ENCODE measurements at regions not wholly inside any gene's neighbourhood (a gene's known extent, or its start where the extent isn't known, plus 50 kb on each side); places are given as distances from the start of the nearest gene placed in this dataset.

GRCh38 chr7:16299853-16300252, 121.5 kb downstream of the CRPPA start:
- no peaks in the 10 kb centered on the region for H3K27me3 ChIP-seq (ENCODE audit: control insufficient read depth, insufficient read depth, low read length)
- BruUV-seq (replicated peaks) = no TSS peak
- H3K9me3 ChIP-seq (ENCODE audit: control insufficient read depth, insufficient read depth, low read depth, low read length) = no peaks in the 10 kb centered on the region
- CTCF ChIA-PET = no interaction called here
- no peaks in the 10 kb centered on the region for H3K4me1 ChIP-seq (ENCODE audit: control insufficient read depth, insufficient read depth, low read length)
- no peak for ATAC-seq
- intact Hi-C loops (cut with micrococcal nuclease; ENCODE audit: unreplicated experiment) (no loop called here), in situ Hi-C loops (cut with HindIII; ENCODE audit: low pct_unique_long_range_greater_than_20kb, low sequenced_read_pairs) (no loop called here)
- H3K36me3 ChIP-seq (ENCODE audit: control insufficient read depth, insufficient read depth, low read length) = no peaks in the 10 kb centered on the region
- no peak for DNase-seq (ENCODE audit: low read depth, low spot score)
- H3K4me3 ChIP-seq (ENCODE audit: low read depth in 2 of 2, low read length in 2 of 2) = no peak overlapping the region
- TF ChIP-seq POLR2AphosphoS5 (IDR thresholded peaks at IDR 0.05; ENCODE audit: low read depth, low read length) (no peak), CTCF (IDR thresholded peaks at IDR 0.05) (no peak), REST (IDR thresholded peaks at IDR 0.05; ENCODE audit: insufficient read depth in 1 of 2, low read depth in 2 of 2, low read length in 1 of 2) (no peak), SIN3A (IDR thresholded peaks at IDR 0.05; ENCODE audit: borderline replicate concordance, insufficient read depth, low read depth, low read length) (no peak), TCF7L2 (IDR thresholded peaks at IDR 0.05; ENCODE audit: low read depth, low read length) (no peak)
- POLR2A ChIA-PET = no interaction called here
- no peak overlapping the region for H3K27ac ChIP-seq (ENCODE audit: low read length)

- Histone ChIP-seq H3K4me1 (ENCODE audit: control insufficient read depth, insufficient read depth, low read length) (no peaks in the 10 kb centered on the region), H3K9me3 (ENCODE audit: control insufficient read depth, insufficient read depth, low read depth, low read length) (no peaks in the 10 kb centered on the region), H3K4me3 (ENCODE audit: low read depth in 2 of 2, low read length in 2 of 2) (no peak overlapping the region), H3K27ac (ENCODE audit: low read length) (no peak overlapping the region), H3K27me3 (ENCODE audit: control insufficient read depth, insufficient read depth, low read length) (no peaks in the 10 kb centered on the region), H3K36me3 (ENCODE audit: control insufficient read depth, insufficient read depth, low read length) (no peaks in the 10 kb centered on the region)
- no peak for TF ChIP-seq POLR2AphosphoS5 (IDR thresholded peaks at IDR 0.05; ENCODE audit: low read depth, low read length)
- TF ChIP-seq SIN3A (IDR thresholded peaks at IDR 0.05; ENCODE audit: borderline replicate concordance, insufficient read depth, low read depth, low read length) = no peak
- TF ChIP-seq REST (IDR thresholded peaks at IDR 0.05; ENCODE audit: insufficient read depth in 1 of 2, low read depth in 2 of 2, low read length in 1 of 2) = no peak
- no peak for TF ChIP-seq TCF7L2 (IDR thresholded peaks at IDR 0.05; ENCODE audit: low read depth, low read length)
- no peak for TF ChIP-seq CTCF (IDR thresholded peaks at IDR 0.05)
- in situ Hi-C loops (cut with HindIII; ENCODE audit: low pct_unique_long_range_greater_than_20kb, low sequenced_read_pairs) (no loop called here), intact Hi-C loops (cut with micrococcal nuclease; ENCODE audit: unreplicated experiment) (no loop called here)
- no TSS peak for BruUV-seq (replicated peaks)
- POLR2A ChIA-PET = no interaction called here
- ATAC-seq (no peak), DNase-seq (ENCODE audit: low read depth, low spot score) (no peak)
- CTCF ChIA-PET = no interaction called here
Observed at GRCh38 chr7:16298221-16298620, 123.1 kb downstream of the CRPPA start.

Data from Panc1 (cell line).